ENCODE measurements at regions not wholly inside any gene's neighbourhood (a gene's known extent, or its start where the extent isn't known, plus 50 kb on each side); places are given as distances from the start of the nearest gene placed in this dataset.

GRCh38 chr5:128904805-128905567 is 60.3 kb upstream of the SLC27A6 start:
- DNase-seq = no peak

- DNase-seq = peak; percentile 3
Observed at GRCh38 chr5:128905568-128906110, 59.6 kb upstream of the SLC27A6 start.

- DNase-seq = no peak
Observed at GRCh38 chr5:128913551-128913950, 51.7 kb upstream of the SLC27A6 start.

Data from NCI-H2171 treated with DMSO at 0.1 percent for 48 hours (cell line).